AG04450 (cell line): ENCODE measurements at regions not wholly inside any gene's neighbourhood (a gene's known extent, or its start where the extent isn't known, plus 50 kb on each side); places are given as distances from the start of the nearest gene placed in this dataset.

Source experiments
- CTCF ChIA-PET: fragments of 300-600, 350-600 bp; formaldehyde crosslinking; extraction: SDS; loops from one replicate; lab custom pipeline; 2022; ENCODE audit warnings: antibody characterized with exemption, inconsistent platforms; lab: Charles Lee
- POLR2A ChIA-PET: fragments of 350-600 bp; formaldehyde crosslinking; extraction: SDS; loops from one replicate; lab custom pipeline; 2021; ENCODE audit warnings: antibody characterized with exemption, inconsistent platforms; lab: Yijun Ruan, JAX
- DNase-seq: peaks from one replicate; pipeline ENCODE4 v3.0.0-alpha.2; 2011; ENCODE audit warnings: low read depth, low spot score
- H3K27ac ChIP-seq: one replicate; pipeline ENCODE4 v1.5.1; 2012; ENCODE audit warnings: low read depth, low read length, control low read depth
- H3K27me3 ChIP-seq: one replicate; pipeline ENCODE4 v1.6.0; 2012; ENCODE audit warnings: low read length; ENCODE audit not compliant: control insufficient read depth, insufficient read depth
- H3K4me3 ChIP-seq: 2 replicates; pipeline ENCODE4 v1.5.1; 2011; ENCODE audit warnings: mild to moderate bottlenecking, low read depth, low read length, control low read depth
- H3K9me3 ChIP-seq: 2 replicates; pipeline ENCODE4 v1.5.1; 2012; ENCODE audit warnings: low read length; ENCODE audit not compliant: control insufficient read depth, insufficient read depth
- CTCF ChIP-seq: IDR thresholded peaks from 2 replicates; pipeline ENCODE4 v1.5.1; 2011; ENCODE audit warnings: low read depth, low read length, control low read depth, inconsistent platforms

- POLR2A ChIA-PET, result no interaction called here
- TF ChIP-seq CTCF, result no peak
- Histone ChIP-seq H3K9me3 (peaks cover 10% of the 10 kb centered on the region), H3K27ac (no peak overlapping the region), H3K27me3 (no peaks in the 10 kb centered on the region), H3K4me3 (no peak overlapping the region)
- CTCF ChIA-PET, result no interaction called here
- DNase-seq, result no peak
These were observed 54.7 kb upstream of the VWC2 start for GRCh38 chr7:49718760-49719159.

GRCh38 chr7:49721441-49721840 is 52.0 kb upstream of the VWC2 start:
- no peaks in the 10 kb centered on the region for H3K27me3 ChIP-seq
- H3K9me3 ChIP-seq, result peaks cover 5% of the 10 kb centered on the region
- no peak for TF ChIP-seq CTCF
- no peak overlapping the region for H3K27ac ChIP-seq
- H3K4me3 ChIP-seq, result no peak overlapping the region
- no peak for DNase-seq
- ChIA-PET CTCF (no interaction called here), POLR2A (no interaction called here)
